Coronary artery (tissue), 2 donors: ENCODE measurements at regions not wholly inside any gene's neighbourhood (a gene's known extent, or its start where the extent isn't known, plus 50 kb on each side); places are given as distances from the start of the nearest gene placed in this dataset.
"Not testable (repeated sequence)": the region's sequence is repeated elsewhere in the genome, so short reads cannot be mapped to it uniquely, and the experiment has no call there.

Experiments
- DNase-seq: peaks from one replicate; pipeline ENCODE4 v3.0.0-alpha.2; 2017; ENCODE audit warnings: low spot score
- H3K27ac ChIP-seq, 2 donors: fragments of 200-600 bp; sonication (generic); one replicate each; pipeline ENCODE4 v1.5.1; 2016 to 2019
- H3K4me3 ChIP-seq: fragments of 200-600 bp; sonication (generic); 2 replicates; pipeline ENCODE4 v1.5.1; 2016; ENCODE audit warnings: mild to moderate bottlenecking, moderate library complexity
- TF ChIP-seq, protein P1 (sequence below): fragments of 200-600 bp; sonication (generic); IDR thresholded peaks from one replicate; pipeline ENCODE4 v1.5.1; 2019; ENCODE audit warnings: antibody characterized with exemption

DNA sequence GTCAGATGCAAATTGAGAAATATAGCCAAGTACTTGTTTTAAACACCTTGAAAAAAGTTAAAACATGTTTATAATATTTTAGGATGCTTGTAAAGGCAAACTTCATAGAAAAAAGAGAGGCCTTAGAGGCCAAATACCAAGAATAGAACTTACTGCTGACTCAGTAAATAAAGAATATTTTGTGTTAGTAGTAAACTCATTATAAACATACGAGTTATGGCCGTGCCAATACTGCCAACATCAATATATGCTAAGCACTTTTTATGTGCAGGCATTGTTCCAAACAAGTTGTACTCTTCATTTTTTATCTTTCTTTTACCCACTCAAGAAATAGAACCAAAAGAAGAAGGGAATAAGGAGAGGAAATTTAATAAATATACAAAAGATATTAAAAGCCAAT, 705.9 kb upstream of the NCAM2 start:
- DNase-seq = no peak
- H3K27ac ChIP-seq = no peak overlapping the region
- TF ChIP-seq, protein P1, sequence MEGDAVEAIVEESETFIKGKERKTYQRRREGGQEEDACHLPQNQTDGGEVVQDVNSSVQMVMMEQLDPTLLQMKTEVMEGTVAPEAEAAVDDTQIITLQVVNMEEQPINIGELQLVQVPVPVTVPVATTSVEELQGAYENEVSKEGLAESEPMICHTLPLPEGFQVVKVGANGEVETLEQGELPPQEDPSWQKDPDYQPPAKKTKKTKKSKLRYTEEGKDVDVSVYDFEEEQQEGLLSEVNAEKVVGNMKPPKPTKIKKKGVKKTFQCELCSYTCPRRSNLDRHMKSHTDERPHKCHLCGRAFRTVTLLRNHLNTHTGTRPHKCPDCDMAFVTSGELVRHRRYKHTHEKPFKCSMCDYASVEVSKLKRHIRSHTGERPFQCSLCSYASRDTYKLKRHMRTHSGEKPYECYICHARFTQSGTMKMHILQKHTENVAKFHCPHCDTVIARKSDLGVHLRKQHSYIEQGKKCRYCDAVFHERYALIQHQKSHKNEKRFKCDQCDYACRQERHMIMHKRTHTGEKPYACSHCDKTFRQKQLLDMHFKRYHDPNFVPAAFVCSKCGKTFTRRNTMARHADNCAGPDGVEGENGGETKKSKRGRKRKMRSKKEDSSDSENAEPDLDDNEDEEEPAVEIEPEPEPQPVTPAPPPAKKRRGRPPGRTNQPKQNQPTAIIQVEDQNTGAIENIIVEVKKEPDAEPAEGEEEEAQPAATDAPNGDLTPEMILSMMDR = no peak
- H3K4me3 ChIP-seq = no peak overlapping the region

DNA sequence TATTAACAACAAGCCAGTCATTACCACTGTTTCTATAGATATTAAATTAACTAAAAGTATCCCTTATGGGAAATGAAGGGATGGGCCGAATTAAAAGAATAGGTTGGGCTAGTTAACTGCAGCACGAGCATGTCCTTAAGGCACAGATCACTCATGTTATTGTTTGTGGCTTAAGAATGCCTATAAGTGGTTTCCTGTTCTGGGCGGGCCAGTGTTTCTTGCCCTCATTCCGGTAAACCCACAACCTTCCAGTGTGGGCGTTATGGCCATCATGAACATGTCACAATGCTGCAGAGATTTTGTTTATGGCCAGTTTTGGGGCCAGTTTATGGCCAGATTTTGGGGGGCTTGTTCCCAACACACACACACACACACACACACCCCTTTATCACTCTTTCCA, 705.4 kb upstream of the NCAM2 start:
- not testable (repeated sequence) for DNase-seq, H3K27ac ChIP-seq, H3K4me3 ChIP-seq

DNA sequence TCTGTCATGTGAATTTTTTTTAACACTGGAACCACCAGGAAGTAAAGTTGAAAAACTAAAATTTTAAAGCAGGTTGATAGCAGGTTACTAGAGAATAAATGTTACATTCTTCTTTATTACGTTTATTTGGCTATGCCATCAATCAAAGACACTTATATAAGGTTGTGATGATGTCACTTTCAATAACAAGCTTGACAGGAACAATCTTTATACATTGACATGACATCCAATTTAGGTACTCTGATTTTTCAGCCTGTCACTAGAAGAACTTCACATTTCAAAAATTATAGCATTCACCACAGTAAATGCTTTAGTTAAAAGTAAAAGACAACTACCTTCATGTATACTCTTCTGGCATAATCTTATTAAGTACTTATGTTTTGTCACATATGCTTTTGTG, 696.8 kb upstream of the NCAM2 start:
- TF ChIP-seq, protein P1 = no peak
- no peak for DNase-seq
- Histone ChIP-seq H3K27ac (no peak overlapping the region), H3K4me3 (no peak overlapping the region)

DNA sequence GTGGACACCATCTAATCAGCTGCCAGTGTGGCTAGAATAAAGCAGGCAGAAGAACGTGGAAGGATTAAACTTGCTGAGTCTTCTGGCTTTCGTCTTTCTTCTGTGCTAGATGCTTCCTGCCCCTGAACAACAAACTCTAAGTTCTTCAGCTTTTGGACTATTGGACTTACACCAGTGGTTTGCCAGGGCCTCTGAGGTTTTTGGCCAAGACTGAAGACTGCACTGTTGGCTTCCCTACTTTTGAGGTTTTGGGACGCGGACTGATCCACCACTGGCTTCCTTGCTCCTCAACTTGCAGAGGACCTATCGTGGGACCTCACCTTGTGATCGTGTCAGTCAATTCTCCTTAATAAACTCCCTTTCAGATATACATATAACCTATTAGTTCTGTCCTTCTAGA, 696.1 kb upstream of the NCAM2 start:
- no peak for DNase-seq
- TF ChIP-seq, protein P1 = no peak
- Histone ChIP-seq H3K4me3 (no peak overlapping the region), H3K27ac (no peak overlapping the region)

DNA sequence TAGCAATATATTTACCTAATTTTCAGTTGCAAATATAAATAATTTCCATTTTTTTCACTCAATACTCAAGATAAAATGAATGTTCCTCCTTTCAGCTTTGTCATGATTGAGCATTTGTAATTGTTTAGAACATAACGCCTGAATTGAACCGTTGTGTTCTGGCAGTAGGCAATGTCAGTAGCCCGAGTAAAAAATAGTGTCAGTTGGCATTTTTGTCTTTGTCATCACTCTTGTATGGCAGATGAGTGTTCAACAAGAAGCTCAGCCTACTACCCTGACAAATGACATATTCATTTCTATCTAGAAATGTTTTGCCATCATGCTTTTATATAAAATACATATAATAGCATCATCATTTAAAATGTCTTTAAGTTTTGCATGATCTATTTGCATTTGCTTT, 691.4 kb upstream of the NCAM2 start:
- no peak for DNase-seq
- Histone ChIP-seq H3K4me3 (no peak overlapping the region), H3K27ac (no peak overlapping the region)
- TF ChIP-seq, protein P1 = no peak

DNA sequence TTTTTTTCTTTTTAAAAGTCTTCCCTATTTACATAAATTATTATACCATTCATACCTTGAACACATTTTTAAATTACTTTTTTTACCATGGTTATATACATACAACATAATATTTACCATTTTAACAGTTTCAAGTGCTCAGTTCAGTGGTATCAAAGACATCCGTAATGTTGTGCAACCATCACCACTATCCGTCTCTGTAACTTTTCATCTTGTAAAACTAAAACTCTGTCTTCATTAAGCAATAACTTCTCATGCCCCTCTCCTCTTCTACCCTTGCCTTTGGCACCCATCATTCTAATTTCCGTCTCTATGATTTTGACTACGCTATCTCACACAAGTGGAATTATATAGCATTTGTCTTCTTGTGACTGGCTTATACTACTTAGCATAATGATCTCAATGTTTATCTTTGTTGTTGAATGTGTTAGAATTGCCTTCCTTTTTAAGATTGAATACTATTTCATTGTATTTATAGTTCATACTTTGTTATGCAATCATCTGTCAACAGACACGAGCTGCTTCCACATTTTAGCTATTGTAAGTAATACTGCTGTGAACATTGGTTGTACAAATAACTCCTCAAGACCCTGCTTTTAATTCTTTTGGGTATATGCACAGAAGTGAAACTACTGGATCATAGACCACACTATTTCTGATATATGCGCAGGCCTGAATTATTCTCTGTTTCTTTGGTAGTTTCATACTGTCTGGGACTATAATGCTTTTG, 689.5 kb upstream of the NCAM2 start:
- H3K27ac ChIP-seq = no peak overlapping the region
- no peak for DNase-seq
- TF ChIP-seq, protein P1 = no peak
- no peak overlapping the region for H3K4me3 ChIP-seq

DNA sequence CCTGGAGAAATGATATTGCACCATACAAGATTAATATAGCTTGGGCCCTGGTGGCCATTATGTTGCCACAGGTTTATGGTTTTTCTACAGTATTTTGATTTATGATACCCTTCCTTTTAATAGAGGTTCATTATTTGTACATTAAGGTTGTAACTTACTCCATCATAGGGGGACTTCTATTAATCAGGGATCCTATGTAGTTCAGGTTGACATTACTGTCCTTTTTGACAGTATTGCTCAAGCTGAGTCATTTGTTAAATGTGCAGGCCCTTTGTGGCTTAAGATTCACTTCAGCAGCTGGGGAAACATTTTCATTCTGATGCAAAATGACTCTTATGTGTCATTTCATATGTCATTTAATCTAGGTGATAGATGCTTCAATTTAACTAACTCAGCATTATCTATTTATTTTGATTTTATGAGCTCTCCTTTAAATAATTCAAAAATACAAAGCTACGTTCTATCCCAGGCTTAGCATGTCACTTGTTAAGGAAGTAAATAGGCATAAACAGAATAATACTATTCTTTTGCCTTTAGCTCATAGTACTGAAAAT, 686.9 kb upstream of the NCAM2 start:
- DNase-seq = no peak
- TF ChIP-seq, protein P1 = no peak
- H3K27ac ChIP-seq = no peak overlapping the region
- no peak overlapping the region for H3K4me3 ChIP-seq
